Peyer's patch (tissue), 4 donors: ENCODE measurements at regions not wholly inside any gene's neighbourhood (a gene's known extent, or its start where the extent isn't known, plus 50 kb on each side); places are given as distances from the start of the nearest gene placed in this dataset.

ENCODE experiments used
- DNase-seq, 3 donors: peaks; one replicate each; pipeline ENCODE4 v3.0.0-alpha.2; 2017 to 2019
- H3K27ac ChIP-seq, 4 donors: fragments of 200-600 bp; sonication (generic); one replicate each; pipeline ENCODE4 v1.5.1; 2016 to 2019
- H3K27me3 ChIP-seq, 2 donors: fragments of 200-600 bp; sonication (generic); one replicate each; pipeline ENCODE4 v1.5.1; 2019
- H3K36me3 ChIP-seq, 3 donors: fragments of 200-600 bp; sonication (generic); one replicate each; pipeline ENCODE4 v1.5.1; 2016 to 2019
- H3K4me1 ChIP-seq, 4 donors: fragments of 200-600 bp; sonication (generic); one replicate each; pipeline ENCODE4 v1.5.1; 2016 to 2019
- H3K4me3 ChIP-seq, 4 donors: fragments of 200-600 bp; sonication (generic); 1 replicate in 3 of 4; 2 replicates in 1 of 4; pipeline ENCODE4 v1.5.1; 2016 to 2019; ENCODE audit warnings: mild to moderate bottlenecking in 1 of 4
- H3K9me3 ChIP-seq, 4 donors: fragments of 200-600 bp; sonication (generic); one replicate each; pipeline ENCODE4 v1.5.1; 2016 to 2019; ENCODE audit warnings: mild to moderate bottlenecking in 1 of 4
- POLR2A ChIP-seq, 2 donors: fragments of 450-650 bp; IDR thresholded peaks; one replicate each; pipeline ENCODE4 v1.5.1; 2017; ENCODE audit warnings: antibody characterized with exemption in 2 of 2, mild to moderate bottlenecking in 2 of 2, moderate library complexity in 2 of 2
- TF ChIP-seq, protein P1 (sequence below), 6 experiments: fragments of 450-650 bp in 4 of 6; fragments of 200-600 bp in 2 of 6; sonication (generic) in 1 of 6; IDR thresholded peaks; one replicate each; pipeline ENCODE4 v1.5.1; 2017 to 2019; ENCODE audit warnings: antibody characterized with exemption in 6 of 6, mild to moderate bottlenecking in 3 of 6, moderate library complexity in 1 of 6

DNA sequence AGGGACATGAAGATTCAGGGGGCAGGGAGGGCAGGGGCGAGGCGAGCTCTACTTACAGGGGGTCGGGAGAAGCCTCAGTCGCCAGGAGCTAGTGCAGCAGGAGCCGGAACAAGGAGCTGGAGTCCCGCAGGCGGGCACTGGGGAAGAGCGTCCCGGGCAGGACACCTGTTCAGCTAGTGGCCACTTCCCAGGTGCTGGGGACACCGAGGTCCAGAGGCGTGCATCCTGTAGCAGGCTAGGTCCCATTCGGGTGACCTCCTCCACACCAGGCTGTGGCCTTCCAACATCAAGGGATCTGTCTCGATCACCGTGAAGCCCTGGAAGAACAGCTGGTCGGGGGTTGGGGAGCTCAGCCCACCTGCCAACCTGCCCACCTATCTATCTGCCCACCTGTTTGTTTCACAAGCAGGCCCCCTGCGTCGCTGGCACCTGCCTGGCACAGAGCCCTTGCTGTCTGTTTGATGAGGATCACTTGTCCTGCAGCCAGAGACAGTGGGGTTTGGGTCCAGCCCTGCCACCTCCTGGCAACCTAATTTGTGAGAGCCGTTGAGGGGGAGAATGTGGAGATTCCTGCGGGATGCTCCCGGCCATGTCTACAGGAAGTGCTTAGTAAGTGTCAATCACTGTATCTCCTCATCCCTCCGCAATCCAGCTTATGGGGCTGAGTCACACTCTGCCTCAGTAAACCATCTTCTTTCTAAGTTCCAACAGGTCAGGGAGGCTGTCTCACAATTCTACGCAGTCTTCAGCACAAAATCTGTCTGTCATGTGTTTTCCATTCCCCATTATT, 940.9 kb downstream of the BRD1 start:
- Histone ChIP-seq H3K27ac (no peak overlapping the region), H3K4me1 (no peaks in the 10 kb centered on the region), H3K4me3 (no peak overlapping the region), H3K36me3 (no peaks in the 10 kb centered on the region), H3K27me3 (no peaks in the 10 kb centered on the region), H3K9me3 (no peaks in the 10 kb centered on the region)
- no peak for TF ChIP-seq POLR2A (IDR thresholded peaks at IDR 0.05)
- TF ChIP-seq, protein P1, sequence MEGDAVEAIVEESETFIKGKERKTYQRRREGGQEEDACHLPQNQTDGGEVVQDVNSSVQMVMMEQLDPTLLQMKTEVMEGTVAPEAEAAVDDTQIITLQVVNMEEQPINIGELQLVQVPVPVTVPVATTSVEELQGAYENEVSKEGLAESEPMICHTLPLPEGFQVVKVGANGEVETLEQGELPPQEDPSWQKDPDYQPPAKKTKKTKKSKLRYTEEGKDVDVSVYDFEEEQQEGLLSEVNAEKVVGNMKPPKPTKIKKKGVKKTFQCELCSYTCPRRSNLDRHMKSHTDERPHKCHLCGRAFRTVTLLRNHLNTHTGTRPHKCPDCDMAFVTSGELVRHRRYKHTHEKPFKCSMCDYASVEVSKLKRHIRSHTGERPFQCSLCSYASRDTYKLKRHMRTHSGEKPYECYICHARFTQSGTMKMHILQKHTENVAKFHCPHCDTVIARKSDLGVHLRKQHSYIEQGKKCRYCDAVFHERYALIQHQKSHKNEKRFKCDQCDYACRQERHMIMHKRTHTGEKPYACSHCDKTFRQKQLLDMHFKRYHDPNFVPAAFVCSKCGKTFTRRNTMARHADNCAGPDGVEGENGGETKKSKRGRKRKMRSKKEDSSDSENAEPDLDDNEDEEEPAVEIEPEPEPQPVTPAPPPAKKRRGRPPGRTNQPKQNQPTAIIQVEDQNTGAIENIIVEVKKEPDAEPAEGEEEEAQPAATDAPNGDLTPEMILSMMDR (IDR thresholded peaks at IDR 0.05) = no peak
- peak in 2 of 3 donors; percentile 26 to 33 for DNase-seq

DNA sequence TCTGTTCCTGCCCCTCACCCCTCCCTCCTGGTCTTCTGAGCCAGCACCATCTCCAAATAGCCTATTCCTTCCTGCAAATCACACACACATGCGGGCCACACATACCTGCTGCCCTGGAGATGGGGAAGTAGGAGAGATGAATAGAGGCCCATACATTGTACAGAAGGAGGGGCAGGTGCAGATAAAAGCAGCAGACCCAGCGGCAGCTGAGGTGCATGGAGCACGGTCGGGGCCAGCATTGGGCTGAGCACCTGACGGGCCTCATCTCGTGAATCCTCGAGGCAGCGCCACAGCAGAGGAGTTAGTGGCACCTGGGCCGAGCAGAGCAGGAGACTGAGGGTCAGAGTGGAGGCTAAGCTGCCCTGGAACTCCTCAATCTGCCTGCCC, 941.8 kb downstream of the BRD1 start:
- TF ChIP-seq, protein P1 (IDR thresholded peaks at IDR 0.05) = no peak
- no peak for TF ChIP-seq POLR2A (IDR thresholded peaks at IDR 0.05)

DNA sequence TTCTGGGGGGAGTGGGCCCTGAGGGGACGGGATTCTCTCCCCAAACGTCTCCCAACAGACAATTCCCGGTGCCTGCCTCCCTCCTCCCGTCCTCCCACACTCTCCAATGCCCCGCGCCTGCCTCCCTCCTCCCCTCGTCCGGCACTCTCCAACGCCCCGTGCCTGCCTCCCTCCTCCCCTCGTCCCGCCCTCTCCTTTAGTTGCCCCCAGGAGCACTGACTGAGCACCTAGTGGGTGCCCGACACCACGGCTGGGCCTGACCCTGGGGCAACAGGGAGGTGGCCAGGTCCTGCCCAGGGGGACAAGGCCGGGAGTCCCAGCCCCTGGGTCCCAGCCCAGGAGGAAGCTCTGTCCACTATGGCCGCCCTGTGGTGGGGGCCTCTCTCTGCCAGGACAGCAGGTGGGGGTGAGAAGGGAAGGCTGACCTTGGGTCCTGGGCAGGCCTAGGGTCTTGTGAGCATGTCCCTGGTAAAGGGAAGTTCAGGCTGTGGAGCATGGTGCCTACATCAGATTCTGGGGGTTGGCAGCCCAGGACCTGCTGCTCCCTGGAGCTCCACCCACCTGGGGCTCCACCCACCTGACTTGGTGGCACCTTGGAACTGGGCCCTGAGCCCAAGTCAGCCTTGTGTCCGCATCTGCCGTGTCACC, 942.3 kb downstream of the BRD1 start:
- TF ChIP-seq, protein P1 (IDR thresholded peaks at IDR 0.05) = no peak
- TF ChIP-seq POLR2A (IDR thresholded peaks at IDR 0.05) = no peak
- H3K9me3 ChIP-seq = no peaks in the 10 kb centered on the region
- H3K27ac ChIP-seq = no peak overlapping the region
- no peaks in the 10 kb centered on the region for H3K4me1 ChIP-seq
- H3K27me3 ChIP-seq = no peaks in the 10 kb centered on the region
- no peak overlapping the region for H3K4me3 ChIP-seq
- no peaks in the 10 kb centered on the region for H3K36me3 ChIP-seq
- peak in 1 of 3 donors; percentile 14 for DNase-seq

More for the DNA sequence above, 941.8 kb downstream of the BRD1 start:
- Histone ChIP-seq H3K4me1 (no peaks in the 10 kb centered on the region), H3K9me3 (no peaks in the 10 kb centered on the region), H3K27me3 (no peaks in the 10 kb centered on the region), H3K36me3 (no peaks in the 10 kb centered on the region), H3K4me3 (no peak overlapping the region), H3K27ac (no peak overlapping the region)
- peak in 1 of 3 donors; percentile 22 for DNase-seq

DNA sequence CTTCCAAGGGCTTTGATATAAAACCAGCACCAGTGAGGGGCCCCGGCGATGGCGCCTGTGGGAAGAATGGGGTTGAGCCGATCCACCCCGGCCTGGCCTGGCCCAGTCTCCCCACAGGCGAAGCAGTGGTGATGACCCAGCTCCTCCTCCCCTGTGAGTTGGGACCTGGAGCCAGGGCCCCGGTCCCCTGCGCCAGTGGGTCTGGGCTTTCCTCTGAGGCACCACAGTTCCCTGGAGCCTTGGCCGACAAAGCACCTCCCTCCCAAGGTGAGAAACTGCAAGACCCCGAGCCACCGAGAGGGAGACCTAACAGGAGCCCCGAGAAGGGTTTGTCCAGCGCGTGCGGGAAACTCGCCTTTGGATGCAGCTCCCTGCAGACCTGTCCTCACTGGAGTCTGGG, 942.9 kb downstream of the BRD1 start:
- no peaks in the 10 kb centered on the region for H3K27me3 ChIP-seq
- TF ChIP-seq, protein P1 (IDR thresholded peaks at IDR 0.05) = no peak
- no peak for TF ChIP-seq POLR2A (IDR thresholded peaks at IDR 0.05)
- no peak overlapping the region for H3K27ac ChIP-seq
- H3K36me3 ChIP-seq = no peaks in the 10 kb centered on the region
- H3K9me3 ChIP-seq = no peaks in the 10 kb centered on the region
- no peaks in the 10 kb centered on the region for H3K4me1 ChIP-seq
- no peak overlapping the region for H3K4me3 ChIP-seq
- peak in 2 of 3 donors; percentile 25 to 35 for DNase-seq

DNA sequence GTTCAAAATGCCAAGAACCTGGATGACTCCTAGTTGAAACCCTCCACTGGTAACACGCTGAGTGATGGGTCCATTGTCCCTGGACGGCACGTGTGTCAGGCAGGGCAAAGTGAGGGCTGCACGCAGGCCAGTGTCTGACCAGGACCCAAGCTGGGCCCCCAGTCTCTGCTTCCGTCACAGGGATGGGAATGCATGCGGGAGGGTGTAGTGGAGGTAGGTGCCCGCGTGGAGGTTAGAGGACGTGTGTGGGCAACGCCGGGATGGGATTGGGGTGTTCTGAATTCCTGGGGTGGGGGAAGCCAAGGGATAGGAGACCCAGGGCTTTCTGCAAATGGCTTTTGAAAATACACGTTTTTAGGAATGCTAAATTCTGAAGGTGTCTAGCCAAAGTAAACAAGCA, 943.3 kb downstream of the BRD1 start:
- Histone ChIP-seq H3K9me3 (no peaks in the 10 kb centered on the region), H3K27ac (no peak overlapping the region), H3K36me3 (no peaks in the 10 kb centered on the region), H3K4me3 (no peak overlapping the region), H3K4me1 (no peaks in the 10 kb centered on the region), H3K27me3 (no peaks in the 10 kb centered on the region)
- TF ChIP-seq, protein P1 (IDR thresholded peaks at IDR 0.05) = no peak
- no peak for TF ChIP-seq POLR2A (IDR thresholded peaks at IDR 0.05)
- DNase-seq = peak in 2 of 3 donors; percentile 15 to 28
